ENCODE measurements at regions not wholly inside any gene's neighbourhood (a gene's known extent, or its start where the extent isn't known, plus 50 kb on each side); places are given as distances from the start of the nearest gene placed in this dataset.
A peak's percentile ranks its signal among the peaks of the same experiment; 100 is the strongest.
"Not testable (repeated sequence)": the region's sequence is repeated elsewhere in the genome, so short reads cannot be mapped to it uniquely, and the experiment has no call there.

DNA sequence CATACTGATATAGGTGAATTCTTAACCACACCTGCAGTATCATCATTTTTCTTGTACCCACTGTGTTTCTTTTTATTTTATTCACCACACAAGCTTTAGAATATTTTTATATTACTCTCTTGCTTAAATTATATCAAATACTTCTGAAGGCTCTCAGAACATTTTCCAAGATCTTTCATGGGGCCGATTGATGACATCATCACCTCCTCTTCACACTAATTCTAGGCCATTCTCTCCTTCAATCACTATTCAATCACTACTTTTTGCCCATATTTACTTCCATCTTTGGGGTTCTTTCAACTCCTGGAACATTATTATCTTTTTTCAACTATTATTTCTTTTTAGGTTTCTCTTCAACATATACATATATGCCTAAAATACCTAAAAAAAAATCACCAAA lies 1438.8 kb upstream of the ALCAM start:
- FAIRE-seq, result no peak

GRCh38 chr3:103937094-103937493 lies 1429.6 kb upstream of the ALCAM start:
- no peak for FAIRE-seq

GRCh38 chr3:103947062-103947461 lies 1419.6 kb upstream of the ALCAM start:
- no peak for FAIRE-seq

- no peak for FAIRE-seq
Measured at GRCh38 chr3:103949693-103950092, 1417.0 kb upstream of the ALCAM start.

- FAIRE-seq, result no peak
Measured at GRCh38 chr3:103950676-103951075, 1416.0 kb upstream of the ALCAM start.

DNA sequence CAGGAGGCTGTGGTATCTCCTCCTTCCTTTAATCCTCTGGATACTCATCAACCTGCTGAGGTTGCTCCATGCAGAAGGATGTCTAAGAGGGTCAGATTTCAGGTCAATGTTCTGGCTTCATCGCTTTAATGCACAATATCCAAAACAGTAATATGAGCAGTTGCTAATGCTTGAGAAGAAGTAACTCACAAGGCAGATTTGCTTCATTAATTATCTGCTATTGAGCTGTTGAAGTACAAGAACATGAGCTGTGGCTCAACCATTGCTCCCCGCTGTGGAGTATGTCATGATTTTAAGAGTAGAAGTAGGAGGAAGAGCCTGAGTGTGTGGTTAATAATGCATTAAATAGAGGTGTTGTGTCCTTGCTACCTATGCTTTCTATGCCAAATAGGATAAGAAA lies 1412.9 kb upstream of the ALCAM start:
- no peak for FAIRE-seq

DNA sequence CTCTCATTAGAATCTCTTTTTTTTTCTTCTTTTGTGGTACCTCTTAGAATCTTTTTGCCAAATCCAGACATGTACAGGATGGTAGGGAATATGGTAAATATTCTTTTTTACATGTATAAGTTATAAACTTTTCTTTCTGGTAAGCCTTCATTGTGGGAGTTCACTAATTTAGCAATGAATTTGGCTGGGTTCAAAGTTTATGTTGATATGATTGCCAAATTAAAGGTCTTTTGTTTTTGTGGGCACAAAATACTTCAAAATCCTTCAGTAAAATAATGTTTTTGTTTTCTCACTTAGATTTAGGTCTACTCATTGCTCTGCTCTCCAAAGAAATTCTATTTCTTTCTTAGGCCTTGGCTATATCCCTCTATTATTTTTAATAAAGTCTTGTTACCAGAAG lies 1405.9 kb upstream of the ALCAM start:
- FAIRE-seq, result no peak

GRCh38 chr3:103963599-103963998 lies 1403.1 kb upstream of the ALCAM start:
- FAIRE-seq, result no peak

DNA sequence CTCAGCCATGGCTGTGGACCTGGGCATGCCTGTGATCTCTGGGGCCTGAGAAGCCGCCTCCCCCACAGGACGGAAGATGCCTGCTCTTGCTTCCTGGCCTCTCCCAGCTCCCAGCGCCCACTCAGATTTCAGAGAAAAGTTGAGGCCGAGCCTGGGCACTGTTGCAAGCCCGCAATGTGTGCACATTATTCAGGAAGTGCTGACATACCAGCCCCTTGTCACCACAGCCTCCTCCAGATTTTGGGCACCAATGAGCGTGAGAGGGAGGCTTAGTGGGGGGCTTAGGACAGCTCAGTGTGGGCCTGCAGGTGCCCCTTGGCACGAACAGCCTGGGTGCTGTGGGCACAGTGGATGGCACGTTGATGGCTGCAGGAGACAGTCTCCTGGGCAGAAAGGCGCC lies 1400.9 kb upstream of the ALCAM start:
- FAIRE-seq, result no peak

GRCh38 chr3:103966749-103967148 lies 1400.0 kb upstream of the ALCAM start:
- no peak for FAIRE-seq

GRCh38 chr3:103968131-103968530 lies 1398.6 kb upstream of the ALCAM start:
- peak; percentile 27 for FAIRE-seq

- peak; percentile 30 for FAIRE-seq
Measured at GRCh38 chr3:103968751-103969150, 1398.0 kb upstream of the ALCAM start.

DNA sequence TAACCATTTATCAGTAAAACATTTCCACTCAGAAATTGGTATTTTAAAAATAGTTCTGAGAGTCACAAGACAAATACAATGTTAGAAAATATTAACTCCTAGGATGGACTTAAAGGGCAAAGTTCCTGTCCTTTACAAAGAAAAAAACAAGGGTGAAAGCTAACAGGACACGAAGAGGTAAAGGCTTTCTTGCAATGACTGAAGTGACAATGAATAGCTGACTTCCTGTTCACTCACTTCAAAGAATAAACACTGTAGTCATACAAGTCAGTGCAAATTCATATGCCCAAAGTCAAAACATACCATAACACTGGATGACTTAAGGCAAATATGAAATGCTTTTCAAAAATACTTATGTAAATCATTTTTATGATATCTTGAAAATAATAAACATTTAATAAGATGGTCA lies 1389.8 kb upstream of the ALCAM start:
- no peak for FAIRE-seq

GRCh38 chr3:103977417-103977816 lies 1389.3 kb upstream of the ALCAM start:
- no peak for FAIRE-seq

- FAIRE-seq, result no peak
Measured at GRCh38 chr3:103991461-103992115, 1375.1 kb upstream of the ALCAM start.

- no peak for FAIRE-seq
Measured at GRCh38 chr3:103992469-103992868, 1374.2 kb upstream of the ALCAM start.

- FAIRE-seq, result no peak
Measured at GRCh38 chr3:104004956-104005355, 1361.8 kb upstream of the ALCAM start.

- peak; percentile 66 for FAIRE-seq
Measured at GRCh38 chr3:104005815-104006214, 1360.9 kb upstream of the ALCAM start.

DNA sequence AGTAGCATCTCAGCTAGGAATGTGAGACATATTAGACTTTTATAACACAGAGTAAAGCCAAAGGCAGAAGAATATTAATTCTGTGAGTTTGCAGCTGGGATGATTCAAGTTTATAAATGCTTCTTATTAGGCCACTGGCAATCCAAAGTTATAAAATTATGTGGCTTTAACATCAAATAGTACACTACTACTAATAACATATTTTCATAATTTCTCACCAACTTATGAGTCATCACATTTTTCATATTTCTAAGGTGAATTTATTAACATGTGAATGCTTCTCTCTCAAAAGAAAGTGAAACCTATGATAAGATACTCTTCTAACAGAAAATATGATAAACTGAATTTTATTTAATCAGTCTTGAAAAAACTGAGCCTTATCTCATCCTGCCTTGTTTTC lies 1348.2 kb upstream of the ALCAM start:
- no peak for FAIRE-seq

DNA sequence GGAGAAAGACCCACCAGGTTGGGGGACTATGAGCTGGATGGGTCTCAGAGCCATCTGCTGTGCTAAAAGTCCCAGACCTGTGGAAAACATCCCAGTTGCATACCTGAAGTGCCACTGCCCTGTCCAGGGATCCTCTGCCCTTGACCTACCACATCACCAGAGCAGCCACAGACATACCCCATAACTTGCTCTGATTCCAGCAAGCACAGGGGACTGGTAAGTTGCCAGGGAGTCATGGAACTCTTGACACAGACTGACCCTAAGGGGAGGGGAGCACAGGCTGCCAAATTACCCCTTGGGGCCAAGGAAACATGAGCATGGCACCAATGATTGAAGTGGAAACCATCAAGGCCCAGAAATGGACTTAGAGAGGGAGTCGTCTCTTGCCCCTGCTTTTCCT lies 1335.1 kb upstream of the ALCAM start:
- no peak for FAIRE-seq

DNA sequence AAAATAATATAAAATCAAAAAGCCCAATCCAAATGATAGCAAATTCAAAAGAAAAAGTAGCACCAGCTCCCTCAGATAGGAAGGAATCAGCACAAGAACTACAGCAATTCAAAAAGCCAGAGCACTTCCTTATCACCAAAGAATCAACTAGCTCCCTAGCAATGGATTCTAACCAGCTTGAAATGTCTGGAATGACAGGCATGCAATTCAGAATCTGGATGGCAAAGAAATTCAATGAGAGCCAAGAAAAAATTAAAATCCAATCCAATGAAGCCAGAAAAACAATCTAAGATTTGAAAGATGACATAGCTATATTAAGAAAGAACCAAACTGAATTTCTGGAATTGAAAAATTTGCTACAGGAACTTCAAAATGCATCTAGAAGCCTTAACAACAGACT lies 1334.4 kb upstream of the ALCAM start:
- FAIRE-seq, result no peak

GRCh38 chr3:104040896-104041295 lies 1325.8 kb upstream of the ALCAM start:
- FAIRE-seq, result no peak

DNA sequence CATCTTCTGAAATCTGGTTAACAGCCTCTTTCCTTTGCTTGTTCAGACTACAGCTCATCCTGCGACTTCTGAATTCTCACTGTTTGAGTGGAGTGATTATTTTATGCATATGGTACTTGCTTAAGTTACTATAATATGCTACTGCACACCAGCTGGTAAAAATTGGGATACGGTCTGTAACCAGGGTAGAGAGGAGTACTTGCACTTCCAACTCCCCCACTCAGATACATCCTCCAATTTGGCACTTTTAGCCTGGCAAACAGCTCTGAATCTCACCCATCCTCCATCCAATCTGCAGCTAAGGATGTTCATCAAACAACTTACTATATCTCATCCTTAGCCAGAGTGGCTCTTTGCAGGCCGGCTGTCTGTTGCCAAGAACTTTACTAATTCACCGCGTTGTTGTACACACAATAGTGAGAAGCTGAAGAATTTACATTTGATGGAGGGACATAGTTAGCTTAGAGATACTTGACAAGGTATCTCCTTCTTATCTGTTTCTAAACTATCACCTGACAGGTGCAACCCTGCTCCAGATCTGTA lies 1323.6 kb upstream of the ALCAM start:
- not testable (repeated sequence) for FAIRE-seq

DNA sequence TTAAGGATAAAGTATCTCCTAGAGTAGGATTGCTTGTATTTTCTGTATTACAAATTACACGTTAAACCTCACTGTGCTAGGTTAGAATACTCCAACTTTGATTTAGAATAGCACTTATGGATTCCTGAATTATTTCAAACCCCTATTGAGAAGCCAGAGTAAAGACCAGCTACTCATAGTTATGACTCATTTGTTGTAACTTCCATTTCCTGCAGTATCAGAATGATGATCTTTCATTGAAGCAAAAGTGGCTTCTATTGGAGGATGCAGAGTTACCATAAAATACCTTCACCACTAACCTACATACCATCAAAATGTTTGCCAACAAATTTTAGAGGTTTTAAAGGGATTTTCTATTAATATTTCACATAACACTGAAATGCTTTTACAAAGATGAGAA lies 1322.7 kb upstream of the ALCAM start:
- no peak for FAIRE-seq

DNA sequence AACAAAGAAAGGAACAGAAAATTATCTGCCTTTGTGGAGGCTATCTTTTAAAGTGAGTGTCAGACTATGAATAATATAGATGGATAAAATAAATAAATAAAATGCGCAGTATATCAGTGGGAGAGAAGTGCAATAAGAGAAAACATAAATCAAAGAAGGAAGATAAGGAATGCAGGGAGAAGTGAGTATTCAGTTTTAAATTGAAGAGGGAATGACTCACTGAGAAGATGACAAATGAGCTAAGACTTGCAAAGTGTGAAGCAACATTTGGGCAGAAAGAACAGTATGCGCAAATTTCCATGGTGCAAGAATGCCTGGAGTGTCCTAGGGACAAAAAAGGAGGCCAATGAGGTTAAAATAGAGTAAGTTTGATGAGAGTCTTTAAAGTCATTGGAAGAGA lies 1300.1 kb upstream of the ALCAM start:
- FAIRE-seq, result no peak

Data from islet of Langerhans (tissue), 1 donor.